ENCODE measurements at regions not wholly inside any gene's neighbourhood (a gene's known extent, or its start where the extent isn't known, plus 50 kb on each side); places are given as distances from the start of the nearest gene placed in this dataset.
"Not testable (repeated sequence)": the region's sequence is repeated elsewhere in the genome, so short reads cannot be mapped to it uniquely, and the experiment has no call there.

GRCh38 chr11:21625982-21626381 lies 566.9 kb upstream of the ANO5 start:
- DNase-seq, result no peak

- DNase-seq, result no peak
Observed at GRCh38 chr11:21628641-21629040, 564.2 kb upstream of the ANO5 start.

- DNase-seq, result no peak
Observed at GRCh38 chr11:21630934-21631478, 561.9 kb upstream of the ANO5 start.

DNA sequence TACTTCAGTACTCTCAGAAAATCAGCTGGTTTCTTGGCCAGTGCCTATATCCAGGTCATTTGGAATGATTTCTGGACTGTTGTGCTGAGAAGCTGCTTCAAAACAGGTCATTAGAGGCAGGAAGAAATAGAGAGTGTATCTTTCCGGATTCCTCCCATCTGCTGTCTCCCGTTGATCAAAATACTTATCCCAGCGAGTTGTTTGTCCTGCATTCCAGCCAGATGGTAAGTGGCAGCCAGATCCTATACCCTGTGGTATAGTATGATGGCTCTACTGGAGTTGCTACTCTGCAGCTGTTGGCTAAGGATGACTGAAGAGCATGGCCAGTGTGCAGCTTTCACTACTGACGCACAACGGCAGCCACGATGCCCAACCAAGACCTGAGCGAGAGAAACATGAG lies 560.9 kb upstream of the ANO5 start:
- peak; percentile 7 for DNase-seq

- DNase-seq, result no peak
Observed at GRCh38 chr11:21634491-21634890, 558.4 kb upstream of the ANO5 start.

DNA sequence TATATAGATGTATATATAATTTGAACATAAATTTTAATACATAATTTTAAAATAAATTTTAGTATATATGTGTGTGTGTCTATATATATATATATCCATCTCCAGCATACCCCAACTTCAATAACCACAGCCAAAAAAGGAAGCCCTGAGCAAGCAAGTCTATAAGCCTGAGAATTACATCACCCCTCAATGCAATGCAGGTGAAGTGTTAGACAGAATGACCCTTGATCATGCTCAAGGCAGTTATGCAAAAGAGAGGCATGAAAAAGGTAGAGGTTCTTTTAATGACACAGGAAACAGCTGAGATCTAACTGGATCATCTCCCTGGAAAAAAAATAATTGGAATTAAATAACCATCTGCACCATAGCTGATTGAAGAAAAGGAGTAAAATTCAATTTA lies 557.9 kb upstream of the ANO5 start:
- no peak for DNase-seq

- DNase-seq, result no peak
Observed at GRCh38 chr11:21635394-21636145, 557.3 kb upstream of the ANO5 start.

DNA sequence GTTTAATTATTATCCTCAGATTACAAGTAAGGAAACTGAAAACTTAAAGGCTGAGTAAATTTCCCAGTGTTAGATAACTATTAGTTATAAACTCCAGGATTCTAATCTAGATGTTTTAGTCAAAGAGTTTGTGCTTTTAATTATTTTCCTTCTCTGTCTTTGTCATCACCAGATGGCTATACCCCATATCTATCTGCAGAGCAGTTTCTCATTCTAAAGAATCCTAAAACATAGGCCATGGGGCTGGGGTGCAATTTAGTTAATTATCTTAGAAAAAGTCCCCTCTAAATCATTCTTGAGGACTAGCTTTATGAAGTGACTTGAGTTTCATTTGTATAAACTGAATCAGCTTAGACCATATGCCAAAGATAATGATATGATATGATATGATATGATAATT lies 556.3 kb upstream of the ANO5 start:
- DNase-seq, result no peak

DNA sequence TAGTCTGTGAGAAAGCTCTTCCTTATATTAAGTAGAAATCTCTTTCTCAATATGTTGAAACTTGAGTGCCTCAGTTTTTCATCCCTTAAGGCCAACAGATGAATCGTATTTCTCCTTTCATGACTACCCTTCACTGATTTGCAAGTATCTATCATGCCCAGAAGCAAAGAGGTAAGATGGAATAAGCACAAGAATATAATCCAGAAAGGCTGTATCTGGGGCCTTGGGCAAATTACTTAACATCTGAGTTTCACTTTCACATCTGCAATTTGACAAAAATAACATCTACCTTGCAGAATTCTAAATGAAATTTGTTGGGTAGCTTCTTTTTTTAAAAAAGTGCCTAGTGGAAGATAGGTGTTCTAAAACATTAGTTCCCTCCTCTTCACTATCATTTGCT lies 552.4 kb upstream of the ANO5 start:
- DNase-seq, result no peak

DNA sequence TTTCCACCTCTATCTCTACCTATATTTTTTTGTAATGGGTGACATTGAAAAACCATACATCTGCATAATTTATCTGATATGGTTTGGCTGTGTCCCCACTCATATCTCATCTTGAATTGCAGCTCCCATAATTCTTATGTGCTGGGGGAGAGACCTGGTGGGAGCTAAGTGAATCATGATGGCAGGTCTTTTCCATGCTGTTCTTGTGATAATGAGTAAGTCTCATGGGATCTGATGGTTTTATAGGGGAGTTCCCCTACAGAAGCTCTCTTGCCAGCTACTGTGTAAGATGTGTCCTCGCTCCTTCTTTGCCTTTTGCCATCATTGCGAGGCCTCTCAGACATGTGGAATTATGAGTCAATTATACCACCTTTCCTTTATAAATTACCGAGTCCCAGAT lies 551.0 kb upstream of the ANO5 start:
- no peak for DNase-seq

- DNase-seq, result no peak
Observed at GRCh38 chr11:21646351-21646750, 546.5 kb upstream of the ANO5 start.

DNA sequence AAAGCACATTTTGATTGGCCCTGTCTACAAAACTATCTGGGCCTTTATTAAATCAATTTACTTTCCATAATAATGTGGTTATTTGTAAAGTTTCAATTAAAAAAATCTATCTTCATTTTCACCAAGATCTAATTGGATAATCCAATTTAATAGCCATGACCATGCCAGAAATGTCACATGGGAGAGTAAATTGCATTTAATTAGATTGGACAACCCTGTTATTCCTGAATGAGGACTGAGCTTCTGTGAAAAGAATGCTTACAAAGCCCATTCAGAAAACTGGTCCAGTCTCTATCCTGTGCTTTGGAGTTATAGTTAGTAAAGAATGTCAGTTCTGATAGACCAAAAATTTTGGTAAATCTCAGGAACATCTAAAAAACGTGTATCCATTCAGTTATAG lies 541.9 kb upstream of the ANO5 start:
- no peak for DNase-seq

DNA sequence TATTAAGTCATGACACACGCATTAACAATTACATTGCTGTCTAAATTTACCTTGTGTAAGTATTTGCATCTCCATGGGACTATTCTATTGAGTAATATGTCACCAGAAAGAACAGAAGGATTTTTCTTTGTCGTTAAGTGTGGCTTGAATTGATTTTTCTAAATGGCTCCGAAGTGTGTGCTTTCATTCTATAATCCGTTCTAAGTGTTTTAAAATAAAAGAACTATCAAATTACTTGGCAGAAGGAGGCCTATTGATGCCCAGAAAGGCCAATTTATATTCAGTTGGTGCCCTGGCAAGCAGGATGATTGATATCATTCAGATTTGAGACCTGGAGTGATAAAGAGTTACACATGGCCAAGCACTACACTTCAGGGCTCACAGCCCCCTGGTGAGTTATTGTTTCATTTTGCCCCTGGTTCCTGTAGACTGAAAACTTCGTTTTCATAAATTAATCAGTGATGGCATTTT lies 538.9 kb upstream of the ANO5 start:
- DNase-seq, result no peak

GRCh38 chr11:21656065-21656464 lies 536.8 kb upstream of the ANO5 start:
- no peak for DNase-seq

GRCh38 chr11:21658654-21659193 lies 534.2 kb upstream of the ANO5 start:
- no peak for DNase-seq

DNA sequence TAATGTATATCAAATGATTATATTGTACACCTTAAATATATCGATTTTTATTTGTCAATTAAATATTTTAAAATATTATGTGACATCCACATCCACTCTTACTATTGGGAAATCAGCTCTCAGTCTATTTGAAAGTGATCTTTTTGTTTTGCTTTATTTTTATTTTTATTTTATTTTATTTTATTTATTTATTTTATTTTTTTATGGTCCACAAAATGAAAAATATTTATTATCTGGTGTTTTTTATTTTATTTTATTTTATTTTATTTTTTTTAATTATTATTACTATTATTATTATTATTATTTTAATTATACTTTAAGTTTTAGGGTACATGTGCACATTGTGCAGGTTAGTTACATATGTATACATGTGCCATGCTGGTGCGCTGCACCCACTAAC lies 533.5 kb upstream of the ANO5 start:
- not testable (repeated sequence) for DNase-seq

GRCh38 chr11:21659961-21660360 lies 532.9 kb upstream of the ANO5 start:
- no peak for DNase-seq

GRCh38 chr11:21675049-21675616 lies 517.8 kb upstream of the ANO5 start:
- DNase-seq, result no peak

DNA sequence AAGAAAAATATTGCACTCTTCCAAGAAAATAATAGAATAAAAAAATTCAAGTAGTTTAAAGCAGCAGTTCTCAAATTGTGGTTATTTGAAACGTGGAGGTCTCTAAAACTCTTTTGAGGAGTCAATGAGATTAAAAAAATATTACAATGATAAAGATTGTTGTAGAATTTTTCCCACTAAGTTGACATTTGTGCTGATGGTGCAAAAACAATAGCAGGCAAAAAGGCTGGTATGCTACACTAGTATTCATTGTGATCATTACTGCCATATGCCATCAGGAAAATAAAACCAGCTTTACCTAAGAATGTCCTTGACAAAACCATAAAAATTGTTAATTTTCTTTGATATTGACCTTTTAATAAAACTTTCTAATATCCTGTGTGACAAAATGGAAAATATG lies 505.2 kb upstream of the ANO5 start:
- DNase-seq, result no peak

DNA sequence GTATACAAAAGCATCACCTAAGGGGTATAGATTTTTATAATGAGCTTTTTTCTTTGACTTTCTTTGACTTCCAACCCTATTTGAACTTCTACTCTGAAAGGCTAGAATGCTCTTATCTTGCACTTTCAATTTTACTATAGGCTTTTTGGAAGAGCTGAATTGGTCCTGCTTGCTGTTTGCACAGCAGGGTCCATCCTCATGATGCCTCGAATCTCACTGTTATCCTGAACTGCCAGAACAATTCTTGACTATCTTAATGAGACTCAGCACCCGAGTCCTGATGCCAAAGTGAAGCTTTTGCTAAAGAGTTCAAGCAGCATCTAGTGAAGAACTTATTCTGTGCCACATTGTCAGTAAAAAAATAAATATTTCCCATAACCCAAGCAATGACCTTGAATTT lies 488.3 kb upstream of the ANO5 start:
- DNase-seq, result no peak

DNA sequence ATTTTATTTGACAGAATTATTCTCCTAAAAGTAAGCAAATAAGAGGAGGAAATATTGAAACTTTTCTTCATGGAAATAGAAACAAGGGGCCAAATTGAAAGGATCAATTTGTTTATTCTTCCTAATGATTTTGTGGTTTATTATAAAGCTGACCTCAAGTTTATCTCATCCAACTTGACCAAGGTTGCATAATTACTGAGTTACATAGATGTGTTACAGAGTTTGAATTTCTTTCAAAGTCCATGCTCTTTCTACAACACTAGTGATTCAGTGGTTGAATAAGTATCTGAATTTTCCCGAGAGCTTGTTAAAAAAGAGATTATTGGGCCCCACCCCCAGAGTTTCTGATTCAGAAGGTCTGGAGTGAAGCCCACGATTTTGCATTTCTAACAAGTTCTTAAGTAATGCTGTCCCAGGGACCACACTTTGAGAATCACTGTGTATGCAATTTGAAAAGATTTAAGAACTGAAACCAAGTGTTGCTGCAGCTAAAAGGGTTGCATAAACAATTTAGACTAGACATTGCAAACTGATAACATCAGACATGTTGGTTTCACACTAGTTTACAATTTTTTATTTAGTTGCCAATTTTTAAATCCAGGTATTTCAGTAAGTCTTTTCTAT lies 485.7 kb upstream of the ANO5 start:
- DNase-seq, result no peak

DNA sequence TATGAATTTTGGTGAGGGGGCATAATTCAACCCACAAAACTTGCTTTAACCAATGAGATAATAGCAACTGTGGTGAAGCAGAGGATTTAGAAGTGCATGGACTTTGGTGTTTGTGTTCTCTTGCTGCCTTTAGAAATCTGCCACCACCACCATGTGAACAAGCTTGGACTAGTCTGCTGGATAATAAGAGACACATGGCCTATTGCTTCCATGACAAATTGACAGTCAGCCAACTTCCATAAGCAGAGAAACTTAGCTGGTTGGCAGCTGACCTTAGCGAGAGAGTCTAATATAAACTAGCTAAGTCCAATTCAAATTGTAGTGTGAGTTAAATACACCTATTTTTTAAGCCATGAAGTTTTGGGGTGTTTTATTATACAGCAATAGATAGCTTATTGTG lies 482.1 kb upstream of the ANO5 start:
- DNase-seq, result no peak

GRCh38 chr11:21711341-21711740 lies 481.5 kb upstream of the ANO5 start:
- no peak for DNase-seq

Data from muscle of arm (tissue), 1 donor.